HG02970 (cell line): ENCODE measurements at regions not wholly inside any gene's neighbourhood (a gene's known extent, or its start where the extent isn't known, plus 50 kb on each side); places are given as distances from the start of the nearest gene placed in this dataset.

Source experiments
- ATAC-seq: cut with Tn5 transposase; IDR thresholded peaks from one replicate; pipeline ENCODE4 v1.9.1; 2021; ENCODE audit warnings: mild to moderate bottlenecking, moderate library complexity, moderate number of reproducible peaks; ENCODE audit not compliant: unreplicated experiment, low FRiP score

DNA sequence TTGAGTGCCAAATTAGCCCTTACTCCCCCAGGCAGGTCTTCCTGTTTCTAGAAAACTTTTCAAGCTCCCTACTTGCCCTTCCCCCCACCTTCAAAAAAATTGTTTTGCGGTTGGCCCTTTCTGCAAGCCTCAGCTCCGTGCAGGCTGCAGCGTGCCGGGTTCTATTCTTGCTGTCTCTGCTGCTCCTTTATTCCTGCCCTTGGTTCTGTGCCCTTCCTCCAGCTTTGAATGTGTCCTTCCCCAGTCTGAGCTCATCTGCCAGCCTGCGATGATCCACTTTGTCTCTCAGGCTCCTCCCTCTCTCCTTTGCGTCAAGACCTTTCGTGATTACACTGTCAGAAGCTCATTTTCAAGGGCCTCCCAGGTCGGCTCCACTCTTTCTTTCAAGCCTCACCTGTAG lies 98.6 kb downstream of the IRF2BPL start:
- ATAC-seq = no peak

DNA sequence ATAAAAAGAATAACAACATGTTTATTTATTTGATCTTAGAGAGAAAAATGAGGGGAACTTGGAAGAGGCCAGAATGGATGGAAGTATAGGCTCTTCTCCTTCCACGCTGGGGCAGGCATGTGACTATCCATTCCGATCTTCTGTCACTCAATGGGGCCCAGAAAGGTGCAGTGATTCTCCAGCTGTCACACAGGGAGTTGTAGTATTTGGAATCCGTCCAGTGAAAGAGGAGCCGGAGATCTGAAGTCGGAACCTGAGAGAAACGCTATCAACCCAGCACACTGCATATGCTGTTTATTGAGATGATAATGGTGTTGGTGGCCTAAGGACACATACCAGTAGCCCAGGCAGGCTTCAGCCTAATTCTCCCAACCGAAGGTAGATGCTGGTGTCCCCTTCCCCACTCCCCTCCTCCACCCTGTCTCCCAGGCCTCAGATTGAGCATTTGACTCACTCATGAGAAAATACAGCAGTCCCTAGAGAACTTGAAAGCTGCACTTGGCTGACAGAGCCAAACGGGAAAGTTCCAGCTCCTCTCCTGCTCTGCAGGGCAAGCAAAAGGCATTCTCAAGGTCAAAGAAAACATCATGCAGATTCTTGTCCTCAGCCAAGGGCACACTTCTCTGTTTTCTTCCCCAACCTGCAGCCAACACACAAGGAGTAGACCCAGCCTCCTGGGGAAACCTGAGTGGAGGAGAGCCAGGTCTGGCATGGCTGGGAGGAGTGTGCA lies 100.4 kb downstream of the IRF2BPL start:
- ATAC-seq = no peak

DNA sequence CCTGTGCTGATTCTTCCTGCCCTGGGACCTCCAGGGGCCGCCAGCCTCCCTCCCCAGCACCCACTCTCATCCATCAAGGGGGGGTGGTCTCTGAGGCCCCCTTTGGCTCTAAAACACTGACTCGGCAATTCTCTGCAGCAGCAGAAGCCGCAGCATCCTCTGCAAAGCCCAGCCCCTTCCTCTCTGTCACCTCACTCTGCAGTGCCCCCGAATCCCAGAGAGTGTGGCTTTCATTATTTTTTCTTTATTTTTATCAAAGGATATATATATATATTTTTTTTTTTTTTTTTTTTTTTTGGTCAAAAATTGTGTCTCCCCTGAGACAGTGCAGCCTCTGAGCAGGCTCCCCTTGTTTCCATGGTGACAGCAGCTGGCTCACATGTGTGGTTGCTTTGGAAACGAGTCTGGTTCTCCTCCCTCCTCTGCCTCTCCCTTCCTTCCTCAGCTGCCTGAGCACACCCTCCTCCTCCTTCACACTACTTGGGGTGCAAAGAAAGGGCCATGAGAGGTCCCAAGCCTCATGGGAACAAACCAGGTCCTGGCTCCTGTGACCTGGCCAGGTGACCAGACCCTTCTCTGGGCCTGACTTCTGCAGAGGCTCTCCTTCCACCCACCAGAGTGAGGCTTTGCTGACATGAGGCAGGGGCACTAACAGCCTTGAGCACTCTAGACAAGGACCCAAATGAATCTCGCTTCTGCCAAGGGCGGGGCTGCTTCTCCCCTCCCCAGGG lies 100.5 kb downstream of the LRRC74A start:
- no peak for ATAC-seq

DNA sequence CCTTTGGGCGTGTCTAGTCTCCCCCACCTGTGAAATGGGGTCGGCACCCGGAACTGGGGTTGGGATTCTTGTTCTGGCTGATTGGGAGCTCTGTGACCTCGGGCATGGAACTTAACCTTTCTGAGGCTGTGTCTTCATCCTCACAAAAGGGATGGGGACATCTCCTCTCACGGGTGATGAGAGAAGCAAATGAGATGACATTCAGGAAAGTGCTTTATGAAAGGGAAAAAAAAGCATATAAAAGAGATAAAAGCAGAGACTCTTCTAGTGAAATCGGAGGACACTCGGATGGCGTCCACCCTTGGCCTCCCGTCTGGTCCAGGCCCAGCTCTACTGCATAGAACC lies 98.9 kb downstream of the LRRC74A start:
- ATAC-seq = no peak

DNA sequence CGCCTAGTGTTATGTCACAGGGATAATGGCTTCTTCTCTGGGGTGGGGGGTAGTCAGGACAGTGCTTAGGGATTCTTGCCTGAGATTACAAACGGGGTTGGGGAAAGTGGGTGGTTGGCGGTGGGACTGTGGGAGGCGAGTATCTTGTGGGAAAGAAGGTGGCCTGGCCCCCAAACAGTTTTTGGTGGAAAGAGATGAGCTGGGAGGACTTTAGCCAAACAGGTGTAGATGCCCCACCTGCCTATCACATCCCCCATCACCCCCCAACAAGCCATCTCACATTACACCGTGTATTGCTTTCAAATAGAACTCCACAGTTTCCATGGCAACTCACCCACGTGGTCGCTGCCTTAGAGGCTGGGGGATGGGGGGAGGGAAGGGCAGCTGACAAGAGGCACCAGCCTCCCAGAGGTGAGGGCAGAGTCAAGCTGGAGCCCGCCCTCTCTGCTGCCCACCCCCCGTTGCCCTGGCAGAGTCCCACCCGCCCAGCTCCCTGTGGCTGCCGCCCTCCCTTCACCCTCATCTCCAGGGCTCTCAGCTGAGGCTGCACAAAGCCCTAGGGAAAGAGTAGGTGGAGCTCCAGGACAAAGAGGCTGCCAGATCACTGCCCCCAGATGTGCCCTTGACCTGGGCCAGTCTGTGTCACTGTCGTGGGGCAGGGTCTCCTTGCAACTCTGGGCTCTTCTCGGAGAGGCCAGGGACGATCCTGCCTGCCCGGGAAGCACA lies 98.3 kb downstream of the LRRC74A start:
- no peak for ATAC-seq

DNA sequence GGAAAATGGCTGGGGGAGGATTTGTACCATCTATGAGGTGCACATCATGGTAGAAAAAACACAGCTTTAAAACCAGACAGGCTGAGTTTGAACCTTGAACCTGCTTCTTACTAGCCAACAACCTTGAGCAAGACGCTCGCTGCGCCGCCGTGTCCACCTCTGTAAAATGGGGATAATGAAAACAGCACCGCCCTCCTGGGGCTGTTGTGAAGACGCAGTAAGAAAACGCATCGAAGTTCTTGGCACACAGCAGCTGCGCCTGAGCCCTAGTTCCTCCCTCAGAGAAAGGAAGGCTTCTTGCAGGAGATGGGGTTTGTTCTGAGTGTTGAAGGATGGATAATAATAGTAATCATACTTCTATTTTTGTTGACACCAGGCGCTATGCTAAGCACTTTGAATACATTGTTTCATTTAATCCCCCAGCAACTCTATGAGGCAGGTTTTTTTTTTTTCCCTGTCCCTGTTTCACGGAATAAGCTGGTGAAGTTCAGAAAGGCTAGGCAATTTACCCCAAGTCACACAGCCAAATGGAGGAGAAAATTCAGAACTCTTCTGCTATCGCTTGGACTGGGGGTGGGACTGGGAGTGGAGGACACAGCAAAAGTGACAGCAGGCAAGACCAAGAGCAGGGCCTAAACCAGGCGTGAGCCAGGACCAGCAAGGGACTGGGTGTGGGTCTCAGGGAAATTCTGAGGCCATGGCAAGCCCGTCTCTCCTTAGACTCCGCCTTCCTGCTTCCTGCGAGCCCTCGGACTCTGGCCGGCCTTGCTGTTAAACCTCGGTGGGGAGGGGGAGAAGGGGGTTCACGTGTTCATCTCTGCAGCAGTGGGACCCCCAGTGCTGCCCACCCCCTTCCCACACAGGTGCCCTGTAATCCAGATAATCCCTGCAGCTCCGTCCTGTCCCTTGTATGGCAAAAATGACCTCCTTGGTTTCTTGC lies 97.5 kb downstream of the LRRC74A start:
- ATAC-seq = no peak

DNA sequence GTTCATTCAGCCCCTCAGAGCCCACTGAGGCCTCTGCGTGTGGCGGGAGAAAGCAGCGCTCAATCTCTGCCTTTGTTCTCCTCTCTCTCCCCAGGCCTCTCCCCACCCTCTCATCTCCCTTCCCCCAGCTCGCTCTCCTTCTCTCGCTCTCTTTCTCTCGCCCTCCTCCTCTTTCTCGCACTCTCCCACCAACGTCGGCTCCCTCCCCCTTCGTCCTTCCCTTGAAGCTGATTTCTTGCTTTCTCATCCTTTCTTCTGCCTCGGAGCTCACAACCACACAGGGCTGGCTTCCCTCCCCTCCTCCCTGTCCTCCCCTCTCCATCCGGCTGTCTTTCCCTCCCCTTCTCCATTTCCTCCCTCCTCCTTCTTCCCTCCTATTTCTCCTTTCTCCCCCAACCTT lies 96.4 kb downstream of the LRRC74A start:
- no peak for ATAC-seq

DNA sequence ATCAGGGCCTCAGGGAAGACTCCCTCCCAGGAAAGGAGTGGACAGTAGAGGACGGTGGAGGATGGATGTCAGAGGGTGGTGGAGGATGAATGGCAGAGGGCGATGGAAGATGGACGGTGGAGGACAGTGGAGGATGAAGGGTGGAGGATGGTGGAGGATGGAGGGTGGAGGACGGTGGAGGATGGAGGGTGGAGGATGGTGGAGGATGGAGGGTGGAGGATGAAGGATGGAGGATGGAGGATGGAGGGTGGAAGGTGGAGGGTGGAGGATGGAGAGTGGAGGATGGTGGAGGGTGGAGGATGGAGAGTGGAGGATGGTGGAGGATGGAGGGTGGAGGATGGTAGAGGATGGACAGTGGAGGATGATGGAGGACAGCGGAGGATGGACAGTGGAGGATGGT lies 95.9 kb downstream of the LRRC74A start:
- ATAC-seq = no peak

DNA sequence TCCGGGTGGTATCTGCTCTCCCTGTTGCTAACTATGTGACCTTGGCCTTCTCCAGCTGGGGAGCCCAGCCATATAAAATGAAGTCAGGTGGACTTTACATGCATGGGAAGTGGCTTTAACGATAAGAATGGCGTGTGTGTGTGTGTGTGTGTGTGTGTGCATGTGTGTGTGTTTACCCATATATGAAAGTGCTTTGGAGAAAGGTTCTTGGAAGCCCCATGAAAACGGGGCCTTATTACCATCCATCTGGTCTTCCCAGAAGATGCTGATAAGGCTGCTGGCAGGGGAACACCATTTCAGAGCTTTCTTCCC lies 94.8 kb downstream of the LRRC74A start:
- ATAC-seq = no peak

DNA sequence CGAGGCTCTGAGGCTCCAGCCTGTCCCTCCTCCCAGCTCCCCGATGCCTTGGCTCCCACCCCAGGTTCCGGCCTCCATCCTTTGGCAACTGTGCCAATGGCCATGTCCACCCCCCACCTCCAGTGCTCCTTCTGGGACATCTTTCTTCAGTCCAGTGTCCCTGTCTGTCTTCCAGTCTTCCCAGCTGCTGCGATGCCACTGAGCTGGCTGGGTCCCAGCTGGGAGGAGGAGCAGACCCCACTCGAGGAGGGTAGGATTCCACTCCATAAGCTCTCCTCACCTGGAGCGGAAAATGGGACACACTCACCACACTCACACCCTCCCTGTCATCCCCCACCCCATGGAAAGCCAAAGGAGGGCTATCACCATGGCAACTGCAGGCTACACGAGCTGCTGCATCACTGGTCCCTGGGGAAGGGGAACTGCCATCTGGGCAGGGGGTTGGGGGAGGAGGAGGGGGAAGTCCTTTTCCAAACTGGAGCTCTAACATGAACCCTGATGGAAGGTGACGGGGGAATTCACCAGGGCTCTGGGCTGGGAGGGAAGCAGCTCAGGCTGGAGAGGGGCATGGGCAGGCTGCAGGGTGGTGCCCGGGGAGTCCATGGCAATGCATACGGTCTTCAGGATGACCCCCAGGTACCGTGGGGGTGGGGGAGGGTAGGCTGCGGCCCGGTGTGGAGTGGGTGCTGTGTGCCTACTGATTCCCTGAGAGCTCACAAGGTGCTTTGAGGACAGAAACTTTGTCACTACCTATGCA lies 94.3 kb downstream of the LRRC74A start:
- ATAC-seq = no peak

DNA sequence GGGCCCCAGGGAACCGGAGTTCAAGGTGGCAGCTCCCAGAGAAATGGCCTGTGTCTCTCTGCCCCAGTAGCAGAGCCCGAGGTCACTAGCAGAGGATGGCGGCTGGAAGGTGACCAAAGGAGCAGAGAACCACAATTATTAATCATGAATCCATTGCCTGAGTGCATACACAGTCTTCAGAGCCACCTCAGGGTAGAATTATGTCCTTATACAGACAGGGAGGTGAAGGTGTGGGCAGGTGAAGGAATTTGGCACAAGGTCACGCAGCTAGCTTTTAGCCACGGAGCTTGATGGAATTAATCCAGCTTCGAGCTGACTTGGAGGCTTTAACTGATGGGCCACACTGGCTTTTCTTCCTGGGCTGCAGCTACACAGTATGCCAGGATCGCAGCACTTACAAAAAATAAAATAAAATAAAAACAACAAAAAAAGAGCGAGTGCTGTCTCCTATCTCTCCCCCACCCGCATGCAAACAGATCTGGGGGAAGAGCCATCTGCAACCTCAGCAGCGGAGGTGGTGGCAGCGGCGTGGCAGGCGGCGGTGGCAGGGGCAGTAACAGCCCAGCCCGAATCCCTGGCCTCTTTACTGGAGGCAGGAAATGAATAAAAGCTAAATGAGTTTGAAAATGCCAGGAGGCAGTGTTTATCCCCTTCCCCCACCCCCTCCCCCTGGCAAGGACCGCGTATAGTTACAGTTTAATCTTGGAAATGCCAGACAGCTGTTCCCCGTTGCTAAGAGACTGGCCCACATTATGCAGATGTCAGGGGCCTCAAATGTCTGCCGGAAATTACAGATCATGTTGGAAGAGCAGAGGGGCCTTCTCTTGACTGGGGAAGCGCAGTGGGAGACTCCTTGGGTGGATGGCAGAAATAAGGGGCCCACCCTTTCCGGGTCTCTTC lies 93.5 kb downstream of the LRRC74A start:
- no peak for ATAC-seq
